Gastroesophageal sphincter (tissue), 3 donors: ENCODE measurements at regions not wholly inside any gene's neighbourhood (a gene's known extent, or its start where the extent isn't known, plus 50 kb on each side); places are given as distances from the start of the nearest gene placed in this dataset.

ENCODE experiments used
- CTCF ChIP-seq, 4 experiments: fragments of 200-600 bp in 2 of 4; fragments of 450-650 bp in 2 of 4; sonication (generic) in 1 of 4; IDR thresholded peaks; one replicate each; pipeline ENCODE4 v1.5.1; 2017 to 2019; ENCODE audit warnings: antibody characterized with exemption in 4 of 4, mild to moderate bottlenecking in 2 of 4, moderate library complexity in 2 of 4
- EP300 ChIP-seq: sonication (generic); formaldehyde crosslinking; IDR thresholded peaks from one replicate; pipeline ENCODE4 v1.6.1; 2017; ENCODE audit warnings: antibody characterized with exemption, mild to moderate bottlenecking
- POLR2A ChIP-seq, 2 donors: fragments of 450-650 bp; IDR thresholded peaks; one replicate each; pipeline ENCODE4 v1.6.1; 2017; ENCODE audit warnings: antibody characterized with exemption in 2 of 2, mild to moderate bottlenecking in 2 of 2, moderate library complexity in 1 of 2
- POLR2AphosphoS5 ChIP-seq: sonication (generic); formaldehyde crosslinking; IDR thresholded peaks from one replicate; pipeline ENCODE4 v1.6.1; 2017; ENCODE audit warnings: antibody characterized with exemption

DNA sequence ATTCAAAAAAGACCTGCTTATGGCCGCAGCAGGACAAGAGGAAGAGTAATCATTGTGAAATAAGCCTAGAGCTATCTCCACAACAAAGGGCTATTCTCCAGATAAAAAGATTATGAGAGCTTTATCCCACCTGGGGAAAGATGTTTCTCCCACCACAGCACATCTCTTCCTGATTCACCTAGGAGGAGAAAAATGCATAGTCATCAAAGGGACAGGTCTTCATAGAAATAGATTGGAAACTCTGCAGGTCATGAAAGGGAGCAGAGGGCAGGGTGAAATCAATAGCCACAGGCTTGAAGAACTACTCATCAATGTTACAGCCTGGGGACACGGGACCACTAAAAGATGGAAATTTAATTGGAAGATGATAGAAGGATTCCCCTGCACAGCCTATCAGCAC, 453.8 kb upstream of the TMEM132C start:
- TF ChIP-seq CTCF (IDR thresholded peaks at IDR 0.05) (no peak), POLR2A (IDR thresholded peaks at IDR 0.05) (no peak), POLR2AphosphoS5 (no peak), EP300 (no peak)
